GM12872 (cell line): ENCODE measurements at regions not wholly inside any gene's neighbourhood (a gene's known extent, or its start where the extent isn't known, plus 50 kb on each side); places are given as distances from the start of the nearest gene placed in this dataset.

Source experiments
- TF ChIP-seq, protein P1 (sequence below): IDR thresholded peaks from 3 replicates; pipeline ENCODE4 v1.5.1; 2011; ENCODE audit warnings: low read depth, mild to moderate bottlenecking, low read length, moderate library complexity; ENCODE audit not compliant: insufficient read depth

DNA sequence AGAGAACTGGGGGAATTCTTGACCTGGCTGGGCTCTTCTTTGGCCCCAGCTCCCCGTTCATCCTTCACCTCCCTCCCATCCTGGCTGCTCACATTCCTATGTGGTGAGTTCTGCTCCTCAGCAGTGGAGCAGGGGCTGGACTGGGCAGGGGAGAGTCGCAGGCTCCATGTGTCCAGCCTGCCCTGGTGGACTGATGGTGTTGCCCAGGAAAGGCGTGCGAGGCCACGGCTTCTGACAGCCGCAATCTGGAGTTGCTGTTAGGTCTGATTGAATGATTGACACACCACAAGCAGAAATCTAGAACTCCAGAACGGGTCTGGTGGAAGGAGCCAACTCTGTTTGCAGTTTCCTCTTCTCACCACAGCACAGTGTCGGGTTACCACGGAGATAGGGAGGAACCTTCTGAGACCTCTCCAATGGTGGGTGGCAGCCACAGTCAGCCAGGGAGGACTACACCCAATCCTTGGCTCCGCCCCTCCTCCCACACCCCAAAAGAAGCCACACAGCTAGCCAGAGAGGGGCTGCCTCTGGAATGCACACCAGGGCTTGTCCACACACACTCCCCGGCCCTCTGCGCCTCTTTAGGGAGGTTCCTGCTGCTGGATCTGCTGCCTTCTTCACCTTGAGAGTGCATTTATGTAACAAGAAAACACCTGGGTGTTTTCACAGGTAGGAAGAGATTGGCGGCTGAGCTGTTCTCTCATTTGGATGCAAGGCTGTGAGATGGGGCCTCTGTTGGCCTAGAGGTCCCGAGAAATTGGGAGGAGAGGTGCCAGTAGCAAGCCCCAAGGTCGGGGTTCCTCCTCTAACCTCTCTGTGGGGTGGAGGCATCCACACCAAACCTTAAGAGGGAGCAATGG lies 56.4 kb upstream of the CD44 start:
- TF ChIP-seq, protein P1, sequence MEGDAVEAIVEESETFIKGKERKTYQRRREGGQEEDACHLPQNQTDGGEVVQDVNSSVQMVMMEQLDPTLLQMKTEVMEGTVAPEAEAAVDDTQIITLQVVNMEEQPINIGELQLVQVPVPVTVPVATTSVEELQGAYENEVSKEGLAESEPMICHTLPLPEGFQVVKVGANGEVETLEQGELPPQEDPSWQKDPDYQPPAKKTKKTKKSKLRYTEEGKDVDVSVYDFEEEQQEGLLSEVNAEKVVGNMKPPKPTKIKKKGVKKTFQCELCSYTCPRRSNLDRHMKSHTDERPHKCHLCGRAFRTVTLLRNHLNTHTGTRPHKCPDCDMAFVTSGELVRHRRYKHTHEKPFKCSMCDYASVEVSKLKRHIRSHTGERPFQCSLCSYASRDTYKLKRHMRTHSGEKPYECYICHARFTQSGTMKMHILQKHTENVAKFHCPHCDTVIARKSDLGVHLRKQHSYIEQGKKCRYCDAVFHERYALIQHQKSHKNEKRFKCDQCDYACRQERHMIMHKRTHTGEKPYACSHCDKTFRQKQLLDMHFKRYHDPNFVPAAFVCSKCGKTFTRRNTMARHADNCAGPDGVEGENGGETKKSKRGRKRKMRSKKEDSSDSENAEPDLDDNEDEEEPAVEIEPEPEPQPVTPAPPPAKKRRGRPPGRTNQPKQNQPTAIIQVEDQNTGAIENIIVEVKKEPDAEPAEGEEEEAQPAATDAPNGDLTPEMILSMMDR: peak; percentile 20; the same call in 1 of the 3 replicates

DNA sequence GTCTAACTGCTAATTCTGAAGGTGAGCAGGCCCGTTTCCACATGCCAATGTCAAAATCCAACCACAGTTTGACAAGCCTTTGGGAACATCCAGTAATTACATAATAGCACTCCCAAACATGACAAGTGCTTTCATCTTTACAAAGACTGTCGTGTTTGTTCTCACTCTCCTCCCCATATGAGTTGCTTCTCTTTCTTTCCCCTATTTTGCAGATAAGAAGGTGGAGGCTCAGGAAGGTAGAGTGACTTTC lies 55.9 kb upstream of the CD44 start:
- TF ChIP-seq, protein P1: no peak

DNA sequence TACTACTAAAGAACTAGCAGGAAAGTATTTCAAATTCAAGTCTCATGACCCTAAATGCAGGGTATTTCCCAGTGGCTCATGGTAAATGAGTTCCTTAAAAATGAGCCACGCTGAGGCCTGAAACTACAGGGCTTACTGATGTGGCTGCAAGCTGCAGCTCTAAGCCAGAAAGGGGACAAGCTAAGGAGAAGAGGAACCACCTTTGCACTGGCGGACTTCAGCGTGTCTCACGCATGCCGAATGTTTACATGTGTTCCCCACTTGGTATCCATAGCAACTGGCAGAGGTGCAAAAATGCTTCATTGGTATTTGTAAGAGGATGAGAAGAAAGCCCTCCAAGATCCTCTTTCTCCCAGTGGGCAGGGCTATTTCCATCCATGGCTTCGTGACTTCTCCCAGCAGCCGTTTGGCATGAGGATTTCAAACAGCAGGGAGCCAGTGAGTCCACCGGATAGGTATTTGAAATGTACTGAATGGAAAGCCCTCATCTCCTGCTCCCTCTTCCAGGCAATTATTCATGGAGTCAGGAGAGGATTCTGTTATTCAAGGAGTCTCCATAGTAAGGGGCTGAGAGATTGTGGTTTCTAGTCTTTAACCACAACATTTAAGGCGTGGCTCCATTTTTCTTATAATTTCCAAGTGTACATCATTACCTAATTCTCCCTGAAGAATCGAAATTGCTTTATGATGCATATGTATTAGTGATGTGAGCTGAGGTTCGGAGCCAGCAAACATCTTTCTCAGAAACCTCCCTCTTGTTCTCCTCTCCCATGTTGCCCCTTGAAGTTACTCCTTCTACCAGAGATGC lies 55.3 kb upstream of the CD44 start:
- TF ChIP-seq, protein P1: no peak

DNA sequence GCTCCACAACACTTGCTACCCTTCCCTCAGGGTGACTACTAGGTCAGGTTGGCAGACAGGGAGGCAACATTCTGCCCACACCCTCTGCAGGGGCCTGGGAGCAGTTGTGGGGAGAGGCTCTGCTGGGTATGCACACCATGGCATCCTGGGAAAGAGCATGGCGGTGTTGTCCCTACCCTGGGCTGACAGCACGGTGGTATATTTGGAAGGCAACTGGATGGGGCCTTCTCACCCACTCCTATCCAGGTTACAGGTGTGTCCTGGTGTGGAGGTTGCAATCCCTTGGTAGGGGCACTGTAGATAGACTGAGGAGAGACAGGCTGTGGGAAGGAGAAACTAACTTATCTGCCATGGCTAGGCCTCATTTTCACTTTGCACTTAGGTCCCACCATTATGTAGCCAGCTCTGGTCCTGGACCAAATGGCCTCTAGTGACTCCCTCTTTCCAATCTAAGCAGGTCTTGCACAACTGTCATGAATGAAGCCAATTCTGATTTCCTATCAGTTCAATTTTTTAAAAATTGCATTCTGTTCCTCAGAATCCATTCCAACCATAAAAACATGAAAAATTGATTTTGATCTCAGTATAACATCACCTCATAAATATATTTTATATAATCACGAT lies 54.0 kb upstream of the CD44 start:
- TF ChIP-seq, protein P1: no peak

DNA sequence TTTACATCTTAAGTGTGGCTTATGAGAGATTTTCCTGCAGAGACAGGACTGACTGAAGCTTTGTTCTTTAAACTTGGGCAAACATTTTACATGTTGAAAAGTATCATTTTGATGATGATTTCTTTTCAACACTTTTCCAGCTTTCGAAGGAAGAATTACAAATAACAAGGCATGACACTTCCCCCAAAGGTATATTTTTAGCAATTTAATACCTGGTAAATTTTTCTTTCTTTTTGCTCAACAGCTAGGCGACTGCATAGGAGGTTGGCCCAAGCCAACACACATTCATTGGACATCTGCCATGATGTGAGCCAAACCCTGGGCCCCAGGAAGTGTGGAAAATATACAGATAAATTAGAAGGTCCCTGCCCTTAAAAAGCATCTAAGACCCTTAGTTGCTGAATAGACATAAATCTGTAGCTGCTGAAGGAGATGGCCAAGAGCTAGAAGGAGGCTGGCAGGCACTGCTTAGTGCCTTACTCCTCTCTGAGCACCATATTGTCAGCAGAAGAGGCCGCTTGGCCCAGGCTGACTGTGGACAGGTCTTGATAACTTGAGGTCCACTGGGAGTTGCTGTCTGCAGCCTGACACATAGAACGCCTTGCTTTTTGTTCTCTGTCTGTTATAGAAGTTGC lies 53.3 kb upstream of the CD44 start:
- TF ChIP-seq, protein P1: no peak

DNA sequence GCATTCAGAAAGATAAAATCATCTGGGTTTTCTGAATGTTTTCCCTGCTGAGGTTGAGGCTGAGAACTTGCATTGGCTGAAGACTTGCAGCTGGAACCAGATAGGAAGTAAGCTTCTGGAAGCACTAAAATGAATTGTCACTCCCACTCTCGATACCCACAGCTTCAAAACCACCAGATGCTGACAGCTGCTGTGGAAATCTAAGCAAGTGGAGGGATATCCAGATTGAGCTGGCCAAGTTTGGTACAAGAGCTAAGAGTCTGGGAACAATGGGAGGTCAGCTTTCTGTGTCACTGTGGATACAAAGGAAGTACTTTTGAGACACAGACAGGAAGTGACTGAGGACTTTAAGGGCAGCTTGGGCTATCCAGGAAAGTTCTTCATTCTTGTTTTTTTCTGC lies 51.3 kb upstream of the CD44 start:
- TF ChIP-seq, protein P1: no peak

DNA sequence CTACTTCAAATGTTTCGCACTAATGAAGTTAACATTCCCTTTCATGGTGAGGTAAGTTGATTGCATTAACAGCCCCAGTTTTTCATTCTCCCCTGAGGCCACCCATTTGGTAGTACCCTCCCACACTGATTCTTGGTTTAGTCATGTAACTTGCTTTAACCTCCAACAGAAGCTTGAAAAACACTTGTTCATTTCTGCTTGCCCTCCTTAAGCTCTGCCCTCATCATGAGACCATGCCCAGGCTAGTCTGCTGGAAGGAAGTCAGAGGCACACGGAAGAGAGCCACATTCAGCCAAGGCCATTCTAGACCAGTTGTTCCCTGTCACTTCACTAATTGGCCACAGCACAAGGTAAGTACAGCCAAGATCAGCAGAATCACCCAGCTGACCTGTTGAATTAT lies 50.7 kb upstream of the CD44 start:
- TF ChIP-seq, protein P1: no peak
